ENCODE measurements at regions not wholly inside any gene's neighbourhood (a gene's known extent, or its start where the extent isn't known, plus 50 kb on each side); places are given as distances from the start of the nearest gene placed in this dataset.

DNA sequence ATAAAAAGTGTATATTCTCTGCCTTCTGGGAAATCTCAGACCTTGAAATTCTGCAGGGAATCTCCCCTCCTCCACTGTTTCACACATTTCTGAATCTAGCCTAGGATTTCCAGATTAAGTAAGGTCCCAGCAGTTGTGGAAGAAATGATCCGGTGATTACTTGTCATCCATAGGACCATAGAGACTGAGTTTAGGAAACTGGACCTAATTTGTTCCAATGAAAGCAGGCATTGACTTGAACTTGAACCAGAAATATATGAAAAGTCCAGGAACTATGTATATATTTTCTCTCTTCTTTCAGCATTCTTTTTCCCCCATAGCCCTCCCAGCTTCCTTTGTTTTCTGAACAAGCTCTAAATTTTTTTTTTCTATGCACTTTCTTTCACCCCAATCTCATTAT lies 149.5 kb upstream of the SPAG17 start:
- TF ChIP-seq, protein P1, sequence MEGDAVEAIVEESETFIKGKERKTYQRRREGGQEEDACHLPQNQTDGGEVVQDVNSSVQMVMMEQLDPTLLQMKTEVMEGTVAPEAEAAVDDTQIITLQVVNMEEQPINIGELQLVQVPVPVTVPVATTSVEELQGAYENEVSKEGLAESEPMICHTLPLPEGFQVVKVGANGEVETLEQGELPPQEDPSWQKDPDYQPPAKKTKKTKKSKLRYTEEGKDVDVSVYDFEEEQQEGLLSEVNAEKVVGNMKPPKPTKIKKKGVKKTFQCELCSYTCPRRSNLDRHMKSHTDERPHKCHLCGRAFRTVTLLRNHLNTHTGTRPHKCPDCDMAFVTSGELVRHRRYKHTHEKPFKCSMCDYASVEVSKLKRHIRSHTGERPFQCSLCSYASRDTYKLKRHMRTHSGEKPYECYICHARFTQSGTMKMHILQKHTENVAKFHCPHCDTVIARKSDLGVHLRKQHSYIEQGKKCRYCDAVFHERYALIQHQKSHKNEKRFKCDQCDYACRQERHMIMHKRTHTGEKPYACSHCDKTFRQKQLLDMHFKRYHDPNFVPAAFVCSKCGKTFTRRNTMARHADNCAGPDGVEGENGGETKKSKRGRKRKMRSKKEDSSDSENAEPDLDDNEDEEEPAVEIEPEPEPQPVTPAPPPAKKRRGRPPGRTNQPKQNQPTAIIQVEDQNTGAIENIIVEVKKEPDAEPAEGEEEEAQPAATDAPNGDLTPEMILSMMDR (conservative IDR thresholded peaks at IDR 0.05 in 1 of 2, IDR thresholded peaks at IDR 0.05 in 1 of 2; ENCODE audit: extremely low read depth in 1 of 2, insufficient read depth in 1 of 2, low read depth in 1 of 2, low read length in 2 of 2): no peak
- no peak for TF ChIP-seq EZH2 (IDR thresholded peaks at IDR 0.05; ENCODE audit: borderline replicate concordance, low read length)

All from mammary epithelial cell (primary cell).